OCI-LY7 (cell line): ENCODE measurements at regions not wholly inside any gene's neighbourhood (a gene's known extent, or its start where the extent isn't known, plus 50 kb on each side); places are given as distances from the start of the nearest gene placed in this dataset.

Experiments
- BruUV-seq: library from RNA; stranded (reverse); fragments of 400-500 nt; replicated peaks from 2 replicates; lab custom pipeline; 2021; lab: Mats Ljungman, UMichigan
- CTCF ChIA-PET: fragments of 300-600 bp; sonication (Branson Sonifier 250); formaldehyde crosslinking; loops from one replicate; lab custom pipeline; 2022; ENCODE audit warnings: antibody characterized with exemption; ENCODE audit not compliant: unreplicated experiment; lab: Charles Lee
- POLR2A ChIA-PET: fragments of 300-600 bp; sonication (Branson Sonifier 250); formaldehyde crosslinking; loops from one replicate; lab custom pipeline; 2022; ENCODE audit warnings: antibody characterized with exemption; lab: Charles Lee
- DNase-seq: peaks from one replicate; pipeline ENCODE4 v3.0.0-alpha.2; 2015; ENCODE audit warnings: low spot score
- H2AFZ ChIP-seq: fragments of 200-600 bp; sonication (generic), shearing (Covaris generic); 2 replicates; pipeline ENCODE4 v1.6.1; 2014; ENCODE audit warnings: mild to moderate bottlenecking, antibody characterized with exemption, low read length, moderate library complexity
- H3K27ac ChIP-seq: fragments of 200-600 bp; sonication (generic); 2 replicates; pipeline ENCODE4 v1.5.1; 2014; ENCODE audit warnings: mixed run types, low read depth, mild to moderate bottlenecking, moderate library complexity, low read length, inconsistent platforms; ENCODE audit not compliant: poor library complexity, severe bottlenecking
- H3K36me3 ChIP-seq: fragments of 200-600 bp; sonication (generic); 2 replicates; pipeline ENCODE4 v1.6.1; 2014; ENCODE audit warnings: mild to moderate bottlenecking, antibody characterized with exemption, low read length, moderate library complexity, mixed read lengths; ENCODE audit not compliant: insufficient read depth
- H3K4me1 ChIP-seq: fragments of 200-600 bp; sonication (generic); 2 replicates; pipeline ENCODE4 v1.5.1; 2014; ENCODE audit warnings: mild to moderate bottlenecking, low read length; ENCODE audit not compliant: insufficient read depth, poor library complexity, severe bottlenecking
- H3K4me2 ChIP-seq: fragments of 200-600 bp; sonication (generic); 2 replicates; pipeline ENCODE4 v1.6.1; 2014; ENCODE audit warnings: mild to moderate bottlenecking, low read length
- H3K4me3 ChIP-seq: fragments of 200-600 bp; sonication (generic); 2 replicates; pipeline ENCODE4 v1.5.1; 2014; ENCODE audit warnings: mild to moderate bottlenecking, low read depth, low read length; ENCODE audit not compliant: poor library complexity, severe bottlenecking
- H3K79me2 ChIP-seq: fragments of 200-600 bp; sonication (generic); 2 replicates; pipeline ENCODE4 v1.6.1; 2016; ENCODE audit warnings: low read depth, mild to moderate bottlenecking, low read length, moderate library complexity, mixed read lengths; ENCODE audit not compliant: insufficient read depth
- H3K9me2 ChIP-seq: fragments of 200-600 bp; sonication (generic); 2 replicates; pipeline ENCODE4 v1.6.1; 2016; ENCODE audit warnings: mild to moderate bottlenecking, low read length, mixed read lengths; ENCODE audit not compliant: insufficient read depth
- H3K9me3 ChIP-seq: fragments of 200-600 bp; sonication (generic); 2 replicates; pipeline ENCODE4 v1.6.1; 2014; ENCODE audit warnings: mild to moderate bottlenecking, mixed run types, low read length, mixed read lengths
- H4K20me1 ChIP-seq: fragments of 200-600 bp; sonication (generic); 2 replicates; pipeline ENCODE4 v1.6.1; 2014; ENCODE audit warnings: mild to moderate bottlenecking, antibody characterized with exemption, low read length, moderate library complexity, mixed read lengths; ENCODE audit not compliant: insufficient read depth
- CTCF ChIP-seq: fragments of 200-600 bp; sonication (generic); conservative IDR thresholded peaks from 2 replicates; pipeline ENCODE4 v1.5.1; 2014; ENCODE audit warnings: mild to moderate bottlenecking, antibody characterized with exemption, low read length, moderate library complexity, mixed read lengths
- EZH2phosphoT487 ChIP-seq: fragments of 200-600 bp; sonication (generic); IDR thresholded peaks from 2 replicates; pipeline ENCODE4 v1.6.1; 2018; ENCODE audit warnings: low read depth, borderline replicate concordance, mild to moderate bottlenecking, mixed run types, antibody characterized with exemption, low read length, moderate library complexity, mixed read lengths
- intact Hi-C: fragments of 100-400 bp; cut with micrococcal nuclease; formaldehyde crosslinking; loops from one replicate; pipeline ENCODE4 v1.10.0; 2022; ENCODE audit not compliant: unreplicated experiment

DNA sequence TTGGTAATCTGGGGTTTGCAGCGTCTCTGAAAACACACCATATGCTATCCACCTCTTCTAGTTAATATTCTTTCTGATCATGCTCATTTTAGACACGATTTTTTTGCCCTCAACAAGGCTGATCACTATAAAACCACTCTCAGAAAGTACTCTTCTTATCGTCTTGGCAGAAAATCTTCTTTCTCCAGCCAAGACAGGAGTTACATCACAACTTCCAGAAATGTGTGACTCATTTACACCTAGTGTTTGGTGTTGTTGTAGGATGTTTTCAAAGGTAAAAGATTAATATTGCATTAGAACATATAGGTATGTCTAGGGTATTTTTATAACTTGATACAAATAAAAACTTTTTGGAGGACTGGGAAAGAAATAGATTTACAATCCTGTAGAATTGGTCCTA, 138.5 kb upstream of the NETO1 start:
- H3K4me2 ChIP-seq, result no peak overlapping the region
- no peak for DNase-seq
- H3K27ac ChIP-seq, result no peak overlapping the region
- H4K20me1 ChIP-seq, result no peaks in the 10 kb centered on the region
- CTCF ChIA-PET, result no interaction called here
- no peak overlapping the region for H2AFZ ChIP-seq
- no peak for TF ChIP-seq CTCF
- no peak for TF ChIP-seq EZH2phosphoT487
- no peaks in the 10 kb centered on the region for H3K4me1 ChIP-seq
- intact Hi-C loops, result no loop called here
- BruUV-seq, result no TSS peak
- no peaks in the 10 kb centered on the region for H3K36me3 ChIP-seq
- no peak overlapping the region for H3K4me3 ChIP-seq
- H3K9me2 ChIP-seq, result no peaks in the 10 kb centered on the region
- H3K9me3 ChIP-seq, result no peaks in the 10 kb centered on the region
- no peaks in the 10 kb centered on the region for H3K79me2 ChIP-seq
- POLR2A ChIA-PET, result no interaction called here

GRCh38 chr18:73004260-73004659, 136.5 kb upstream of the NETO1 start:
- Histone ChIP-seq H3K36me3 (no peaks in the 10 kb centered on the region), H3K4me1 (no peaks in the 10 kb centered on the region), H3K4me3 (no peak overlapping the region), H3K4me2 (no peak overlapping the region), H3K9me2 (no peaks in the 10 kb centered on the region), H3K79me2 (no peaks in the 10 kb centered on the region), H4K20me1 (no peaks in the 10 kb centered on the region), H3K27ac (no peak overlapping the region), H2AFZ (no peak overlapping the region), H3K9me3 (no peaks in the 10 kb centered on the region)
- DNase-seq, result no peak
- TF ChIP-seq CTCF (no peak), EZH2phosphoT487 (no peak)
- ChIA-PET POLR2A (no interaction called here), CTCF (no interaction called here)
- BruUV-seq, result no TSS peak
- intact Hi-C loops, result no loop called here

GRCh38 chr18:72999971-73000607, 132.3 kb upstream of the NETO1 start:
- POLR2A ChIA-PET, result no interaction called here
- Histone ChIP-seq H3K27ac (no peak overlapping the region), H3K4me2 (no peak overlapping the region), H2AFZ (no peak overlapping the region), H3K9me2 (no peaks in the 10 kb centered on the region), H3K4me1 (no peaks in the 10 kb centered on the region), H3K4me3 (no peak overlapping the region), H3K9me3 (no peaks in the 10 kb centered on the region), H3K36me3 (no peaks in the 10 kb centered on the region), H4K20me1 (no peaks in the 10 kb centered on the region), H3K79me2 (no peaks in the 10 kb centered on the region)
- BruUV-seq, result no TSS peak
- DNase-seq, result no peak
- intact Hi-C loops, result no loop called here
- CTCF ChIA-PET, result no interaction called here
- no peak for TF ChIP-seq EZH2phosphoT487
- TF ChIP-seq CTCF, result no peak
